Duodenal mucosa (tissue), 2 donors: ENCODE measurements at regions not wholly inside any gene's neighbourhood (a gene's known extent, or its start where the extent isn't known, plus 50 kb on each side); places are given as distances from the start of the nearest gene placed in this dataset.

Source experiments
- H3K27ac ChIP-seq: one replicate; pipeline ENCODE4 v1.7.0; 2013; ENCODE audit warnings: low read depth, low read length
- H3K27me3 ChIP-seq, 2 donors: one replicate each; pipeline ENCODE4 v1.7.0; 2013; ENCODE audit warnings: low read length in 2 of 2, control low read depth in 1 of 2; ENCODE audit not compliant: insufficient read depth in 2 of 2, control insufficient read depth in 1 of 2
- H3K36me3 ChIP-seq, 2 donors: one replicate each; pipeline ENCODE4 v1.7.0; 2013; ENCODE audit warnings: low read length in 2 of 2, control low read depth in 1 of 2; ENCODE audit not compliant: insufficient read depth in 2 of 2, control insufficient read depth in 1 of 2
- H3K4me1 ChIP-seq, 2 donors: one replicate each; pipeline ENCODE4 v1.7.0; 2013; ENCODE audit warnings: low read length in 2 of 2, control low read depth in 1 of 2; ENCODE audit not compliant: insufficient read depth in 2 of 2, control insufficient read depth in 1 of 2
- H3K4me3 ChIP-seq, 2 donors: one replicate each; pipeline ENCODE4 v1.7.0; 2013; ENCODE audit warnings: low read length in 2 of 2, low read depth in 1 of 2
- H3K9ac ChIP-seq, 2 donors: one replicate each; pipeline ENCODE4 v1.7.0; 2013; ENCODE audit warnings: low read length in 2 of 2, low read depth in 1 of 2
- H3K9me3 ChIP-seq, 2 donors: one replicate each; pipeline ENCODE4 v1.7.0; 2013; ENCODE audit warnings: low read length in 2 of 2, control low read depth in 1 of 2; ENCODE audit not compliant: control insufficient read depth in 1 of 2

- Histone ChIP-seq H3K9ac (no peak overlapping the region), H3K4me3 (no peak overlapping the region), H3K36me3 (no peaks in the 10 kb centered on the region), H3K9me3 (no peaks in the 10 kb centered on the region), H3K27me3 (no peaks in the 10 kb centered on the region), H3K4me1 (no peaks in the 10 kb centered on the region), H3K27ac (no peak overlapping the region)
Observed at GRCh38 chr4:79266136-79266535, 59.7 kb downstream of the NAA11 start.

- Histone ChIP-seq H3K27me3 (no peaks in the 10 kb centered on the region), H3K9me3 (no peaks in the 10 kb centered on the region)
Observed at GRCh38 chr4:79259242-79259641, 66.6 kb downstream of the NAA11 start.

GRCh38 chr4:79258614-79259176 is 67.2 kb downstream of the NAA11 start:
- Histone ChIP-seq H3K27me3 (no peaks in the 10 kb centered on the region), H3K36me3 (no peaks in the 10 kb centered on the region), H3K27ac (no peak overlapping the region), H3K4me1 (no peaks in the 10 kb centered on the region), H3K9me3 (no peaks in the 10 kb centered on the region), H3K4me3 (no peak overlapping the region), H3K9ac (no peak overlapping the region)

More at GRCh38 chr4:79259242-79259641, 66.6 kb downstream of the NAA11 start:
- Histone ChIP-seq H3K27ac (no peak overlapping the region), H3K4me1 (no peaks in the 10 kb centered on the region), H3K36me3 (no peaks in the 10 kb centered on the region), H3K4me3 (no peak overlapping the region), H3K9ac (no peak overlapping the region)

GRCh38 chr4:79257953-79258613 is 67.8 kb downstream of the NAA11 start:
- H3K9me3 ChIP-seq, result no peaks in the 10 kb centered on the region
- no peak overlapping the region for H3K27ac ChIP-seq
- no peaks in the 10 kb centered on the region for H3K4me1 ChIP-seq
- H3K36me3 ChIP-seq, result no peaks in the 10 kb centered on the region
- H3K4me3 ChIP-seq, result no peak overlapping the region
- no peak overlapping the region for H3K9ac ChIP-seq
- no peaks in the 10 kb centered on the region for H3K27me3 ChIP-seq

GRCh38 chr4:79255793-79256192 is 70.1 kb downstream of the NAA11 start:
- H3K9ac ChIP-seq, result no peak overlapping the region
- H3K27ac ChIP-seq, result no peak overlapping the region
- H3K36me3 ChIP-seq, result no peaks in the 10 kb centered on the region
- no peaks in the 10 kb centered on the region for H3K9me3 ChIP-seq
- no peaks in the 10 kb centered on the region for H3K4me1 ChIP-seq
- H3K27me3 ChIP-seq, result no peaks in the 10 kb centered on the region
- H3K4me3 ChIP-seq, result no peak overlapping the region

- Histone ChIP-seq H3K27me3 (no peaks in the 10 kb centered on the region), H3K9me3 (no peaks in the 10 kb centered on the region), H3K36me3 (no peaks in the 10 kb centered on the region), H3K4me3 (no peak overlapping the region), H3K27ac (no peak overlapping the region), H3K9ac (no peak overlapping the region), H3K4me1 (no peaks in the 10 kb centered on the region)
Observed at GRCh38 chr4:79253924-79254323, 71.9 kb downstream of the NAA11 start.

GRCh38 chr4:79253168-79253567 is 72.7 kb downstream of the NAA11 start:
- H3K36me3 ChIP-seq, result no peaks in the 10 kb centered on the region
- H3K4me3 ChIP-seq, result no peak overlapping the region
- no peaks in the 10 kb centered on the region for H3K27me3 ChIP-seq
- no peaks in the 10 kb centered on the region for H3K4me1 ChIP-seq
- peaks cover 0 to 3% of the 10 kb centered on the region in 2 donors for H3K9me3 ChIP-seq
- no peak overlapping the region for H3K9ac ChIP-seq
- no peak overlapping the region for H3K27ac ChIP-seq

GRCh38 chr4:79250887-79251286 is 75.0 kb downstream of the NAA11 start:
- Histone ChIP-seq H3K9me3 (peaks cover 0 to 3% of the 10 kb centered on the region in 2 donors), H3K27me3 (no peaks in the 10 kb centered on the region), H3K36me3 (no peaks in the 10 kb centered on the region), H3K27ac (no peak overlapping the region), H3K9ac (no peak overlapping the region), H3K4me1 (no peaks in the 10 kb centered on the region), H3K4me3 (no peak overlapping the region)

GRCh38 chr4:79249881-79250503 is 75.9 kb downstream of the NAA11 start:
- peaks cover 0 to 3% of the 10 kb centered on the region in 2 donors for H3K9me3 ChIP-seq
- H3K27ac ChIP-seq, result no peak overlapping the region
- no peak overlapping the region for H3K9ac ChIP-seq
- no peaks in the 10 kb centered on the region for H3K36me3 ChIP-seq
- H3K4me3 ChIP-seq, result no peak overlapping the region
- H3K4me1 ChIP-seq, result no peaks in the 10 kb centered on the region
- no peaks in the 10 kb centered on the region for H3K27me3 ChIP-seq

GRCh38 chr4:79248610-79249009 is 77.3 kb downstream of the NAA11 start:
- Histone ChIP-seq H3K9me3 (peaks cover 0 to 3% of the 10 kb centered on the region in 2 donors), H3K9ac (no peak overlapping the region), H3K27ac (no peak overlapping the region), H3K27me3 (no peaks in the 10 kb centered on the region), H3K36me3 (no peaks in the 10 kb centered on the region), H3K4me3 (no peak overlapping the region), H3K4me1 (no peaks in the 10 kb centered on the region)
